Nephron (organoid): ENCODE measurements at regions not wholly inside any gene's neighbourhood (a gene's known extent, or its start where the extent isn't known, plus 50 kb on each side); places are given as distances from the start of the nearest gene placed in this dataset.

ENCODE experiments used
- H3K27ac Mint-ChIP-seq, 3 experiments: 2 replicates each; pipeline ENCODE4 v1.8.0; 2020; ENCODE audit warnings: mixed read lengths in 3 of 3, mild to moderate bottlenecking in 2 of 3, moderate library complexity in 1 of 3
- H3K27me3 Mint-ChIP-seq: 2 replicates; pipeline ENCODE4 v1.8.0; 2021; ENCODE audit warnings: low read depth, mild to moderate bottlenecking, moderate library complexity, mixed read lengths
- H3K36me3 Mint-ChIP-seq: 2 replicates; pipeline ENCODE4 v1.8.0; 2020; ENCODE audit warnings: low read depth, mixed read lengths
- H3K4me1 Mint-ChIP-seq: 2 replicates; pipeline ENCODE4 v1.8.0; 2020; ENCODE audit warnings: mixed read lengths
- H3K4me3 Mint-ChIP-seq, 3 experiments: 2 replicates each; pipeline ENCODE4 v1.8.0; 2020; ENCODE audit warnings: mild to moderate bottlenecking in 3 of 3, mixed read lengths in 3 of 3, moderate library complexity in 2 of 3
- H3K9me3 Mint-ChIP-seq: 2 replicates; pipeline ENCODE4 v1.8.0; 2020; ENCODE audit warnings: mixed read lengths
- TF ChIP-seq, protein P1 (sequence below), 3 experiments: fragments of 200-600 bp; sonication (generic); IDR thresholded peaks; one replicate each; pipeline ENCODE4 v1.5.0; 2021; ENCODE audit warnings: antibody characterized with exemption in 3 of 3; ENCODE audit not compliant: unreplicated experiment in 3 of 3

DNA sequence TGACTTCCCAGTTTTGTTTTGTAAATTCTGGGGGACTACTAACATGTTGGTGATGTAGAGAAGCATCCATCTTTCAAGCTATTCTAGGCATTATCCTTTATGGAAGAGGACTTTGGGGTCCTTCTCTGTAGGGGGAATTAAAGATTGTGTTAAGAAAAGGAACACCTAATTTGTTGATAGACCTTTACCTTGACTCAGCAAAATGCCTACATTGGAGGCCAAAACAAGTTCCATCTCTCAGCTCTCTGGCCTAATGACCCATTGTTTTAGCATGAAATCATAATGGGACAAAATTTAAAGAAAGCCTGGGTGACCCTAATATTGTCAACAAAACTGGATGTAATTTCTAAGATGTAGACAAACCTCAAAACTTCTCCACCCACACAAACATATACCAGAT lies 465.3 kb upstream of the SOX9 start:
- H3K4me1 Mint-ChIP-seq: no peaks in the 10 kb centered on the region
- H3K36me3 Mint-ChIP-seq: no peaks in the 10 kb centered on the region
- H3K4me3 Mint-ChIP-seq: no peak overlapping the region
- no peaks in the 10 kb centered on the region for H3K27me3 Mint-ChIP-seq
- H3K27ac Mint-ChIP-seq: no peak overlapping the region
- no peaks in the 10 kb centered on the region for H3K9me3 Mint-ChIP-seq
- TF ChIP-seq, protein P1, sequence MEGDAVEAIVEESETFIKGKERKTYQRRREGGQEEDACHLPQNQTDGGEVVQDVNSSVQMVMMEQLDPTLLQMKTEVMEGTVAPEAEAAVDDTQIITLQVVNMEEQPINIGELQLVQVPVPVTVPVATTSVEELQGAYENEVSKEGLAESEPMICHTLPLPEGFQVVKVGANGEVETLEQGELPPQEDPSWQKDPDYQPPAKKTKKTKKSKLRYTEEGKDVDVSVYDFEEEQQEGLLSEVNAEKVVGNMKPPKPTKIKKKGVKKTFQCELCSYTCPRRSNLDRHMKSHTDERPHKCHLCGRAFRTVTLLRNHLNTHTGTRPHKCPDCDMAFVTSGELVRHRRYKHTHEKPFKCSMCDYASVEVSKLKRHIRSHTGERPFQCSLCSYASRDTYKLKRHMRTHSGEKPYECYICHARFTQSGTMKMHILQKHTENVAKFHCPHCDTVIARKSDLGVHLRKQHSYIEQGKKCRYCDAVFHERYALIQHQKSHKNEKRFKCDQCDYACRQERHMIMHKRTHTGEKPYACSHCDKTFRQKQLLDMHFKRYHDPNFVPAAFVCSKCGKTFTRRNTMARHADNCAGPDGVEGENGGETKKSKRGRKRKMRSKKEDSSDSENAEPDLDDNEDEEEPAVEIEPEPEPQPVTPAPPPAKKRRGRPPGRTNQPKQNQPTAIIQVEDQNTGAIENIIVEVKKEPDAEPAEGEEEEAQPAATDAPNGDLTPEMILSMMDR (IDR thresholded peaks at IDR 0.05; ENCODE audit: unreplicated experiment in 3 of 3): no peak

DNA sequence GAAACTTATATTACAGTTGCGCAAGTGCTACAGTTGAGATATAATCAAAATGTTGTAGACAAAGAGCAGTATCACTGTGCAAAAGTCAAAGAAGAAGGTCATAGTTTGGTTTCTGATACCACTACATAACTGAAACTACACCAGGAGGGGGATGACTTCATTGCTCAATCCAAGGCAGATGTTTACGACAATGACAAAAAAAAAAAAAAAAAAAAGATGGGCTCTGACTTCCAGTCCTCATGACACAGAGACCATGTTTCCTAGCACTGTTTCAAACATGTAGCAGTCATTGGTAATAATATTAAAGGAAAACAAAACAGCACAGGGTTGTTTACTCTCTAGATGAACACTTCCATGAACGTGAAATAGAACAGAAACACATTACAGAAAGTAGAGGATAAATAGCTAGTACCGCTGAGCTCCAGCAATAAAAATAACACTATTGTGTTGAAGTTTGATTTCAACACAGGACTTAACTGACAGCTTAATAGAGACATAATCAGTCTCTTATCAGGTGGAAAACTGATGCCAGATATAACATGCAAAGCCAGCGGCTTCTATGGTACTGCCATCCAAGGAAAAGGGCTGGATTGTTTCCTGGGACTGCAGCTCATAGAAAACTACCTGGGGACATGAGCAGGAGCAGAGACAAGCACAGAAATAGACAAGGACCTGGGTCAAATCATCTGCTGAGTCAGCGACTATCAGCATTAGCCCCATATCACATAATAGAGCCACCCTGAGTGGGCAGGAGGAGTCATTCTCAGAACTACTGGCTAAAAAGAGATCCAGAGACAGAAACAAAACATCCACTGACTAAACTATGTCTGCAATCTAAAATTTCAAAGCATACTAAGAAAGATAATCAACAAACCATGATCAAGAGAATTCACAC lies 463.6 kb upstream of the SOX9 start:
- Mint-ChIP-seq H3K27me3 (no peaks in the 10 kb centered on the region), H3K36me3 (no peaks in the 10 kb centered on the region), H3K4me3 (no peak overlapping the region), H3K27ac (no peak overlapping the region), H3K9me3 (no peaks in the 10 kb centered on the region), H3K4me1 (no peaks in the 10 kb centered on the region)
- TF ChIP-seq, protein P1 (IDR thresholded peaks at IDR 0.05; ENCODE audit: unreplicated experiment in 3 of 3): no peak

DNA sequence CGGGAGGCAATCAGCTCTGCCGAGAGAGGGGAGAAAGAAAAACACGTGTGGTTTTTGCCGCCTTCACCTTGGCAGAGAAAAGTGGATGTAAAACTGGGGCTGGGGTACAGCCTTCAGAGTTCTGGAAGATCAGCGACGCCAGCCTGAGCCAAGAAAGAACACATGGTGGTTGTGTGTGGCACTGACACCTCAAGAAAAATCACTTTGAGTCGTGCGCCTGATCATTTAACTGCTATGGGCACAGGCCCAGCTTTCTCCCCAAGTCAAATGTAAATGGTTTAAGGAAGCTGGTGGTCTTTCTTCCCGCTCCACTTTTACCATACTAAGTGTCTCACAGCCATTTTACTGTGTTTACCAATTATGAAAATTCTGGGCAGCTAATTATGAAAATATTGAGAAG lies 461.8 kb upstream of the SOX9 start:
- Mint-ChIP-seq H3K9me3 (no peaks in the 10 kb centered on the region), H3K4me1 (no peaks in the 10 kb centered on the region), H3K27ac (no peak overlapping the region), H3K36me3 (no peaks in the 10 kb centered on the region), H3K4me3 (no peak overlapping the region), H3K27me3 (no peaks in the 10 kb centered on the region)
- TF ChIP-seq, protein P1 (IDR thresholded peaks at IDR 0.05; ENCODE audit: unreplicated experiment in 3 of 3): no peak

DNA sequence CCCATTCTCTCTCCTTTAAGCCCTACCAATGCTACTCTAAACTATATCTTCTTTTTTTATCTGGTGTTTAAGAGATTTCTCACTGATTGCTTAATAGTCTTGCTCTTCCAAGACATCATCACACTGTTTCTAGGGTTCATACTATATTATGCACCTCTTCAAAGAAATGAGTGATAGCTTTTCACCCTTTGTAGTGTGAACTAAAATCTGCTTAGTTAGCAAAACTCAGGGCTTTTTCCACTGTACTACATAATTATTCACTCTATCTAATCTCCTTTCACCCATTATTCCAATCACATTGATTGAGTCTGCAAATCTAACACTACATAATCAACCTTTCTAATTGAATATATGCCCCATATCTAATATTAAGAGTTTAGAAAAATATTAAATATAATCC lies 456.0 kb upstream of the SOX9 start:
- no peak overlapping the region for H3K4me3 Mint-ChIP-seq
- H3K27me3 Mint-ChIP-seq: no peaks in the 10 kb centered on the region
- TF ChIP-seq, protein P1 (IDR thresholded peaks at IDR 0.05; ENCODE audit: unreplicated experiment in 3 of 3): no peak
- H3K36me3 Mint-ChIP-seq: no peaks in the 10 kb centered on the region
- H3K27ac Mint-ChIP-seq: no peak overlapping the region
- H3K9me3 Mint-ChIP-seq: no peaks in the 10 kb centered on the region
- H3K4me1 Mint-ChIP-seq: no peaks in the 10 kb centered on the region

DNA sequence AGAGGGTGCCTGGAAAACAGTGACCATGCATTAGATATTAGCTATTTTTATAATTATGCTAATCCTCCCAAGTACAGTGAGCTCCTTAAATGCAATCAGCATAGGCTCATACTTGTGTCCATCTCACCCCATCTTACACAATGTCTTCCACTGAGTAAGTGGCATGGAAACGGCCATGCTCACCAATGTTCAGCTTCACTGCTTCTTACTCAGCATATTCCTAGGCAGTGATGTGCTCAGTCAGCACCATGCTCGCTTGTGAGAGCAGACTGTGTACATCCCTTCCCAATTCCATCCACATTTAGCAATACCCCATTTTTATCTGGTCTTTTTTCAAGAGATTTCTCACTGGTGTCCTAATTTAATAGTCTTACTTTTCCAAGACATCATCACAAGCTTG lies 454.8 kb upstream of the SOX9 start:
- Mint-ChIP-seq H3K4me1 (no peaks in the 10 kb centered on the region), H3K27ac (no peak overlapping the region), H3K4me3 (no peak overlapping the region), H3K36me3 (no peaks in the 10 kb centered on the region), H3K9me3 (peaks cover 2% of the 10 kb centered on the region), H3K27me3 (no peaks in the 10 kb centered on the region)
- TF ChIP-seq, protein P1 (IDR thresholded peaks at IDR 0.05; ENCODE audit: unreplicated experiment in 3 of 3): no peak

DNA sequence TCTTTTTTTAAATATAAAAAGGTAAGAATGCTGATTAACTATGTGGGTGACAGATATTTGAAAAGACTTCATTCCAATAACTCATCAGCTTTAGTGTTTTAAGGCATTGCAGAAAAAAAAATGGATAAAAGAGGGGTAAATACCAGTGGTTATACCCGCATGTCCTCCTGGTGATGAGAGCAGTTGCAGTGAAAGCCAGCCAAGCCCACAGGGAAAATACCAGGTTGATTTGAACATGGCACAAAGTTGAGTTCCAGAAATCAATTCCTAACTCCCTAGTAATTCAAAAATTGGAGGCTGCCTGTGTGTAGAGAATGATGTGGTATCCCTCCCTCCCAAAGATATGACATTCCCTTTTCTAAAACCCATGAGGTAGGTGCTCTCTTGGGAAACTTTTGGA lies 453.2 kb upstream of the SOX9 start:
- Mint-ChIP-seq H3K4me3 (no peak overlapping the region), H3K27me3 (no peaks in the 10 kb centered on the region), H3K36me3 (no peaks in the 10 kb centered on the region), H3K9me3 (peaks cover 6% of the 10 kb centered on the region), H3K4me1 (no peaks in the 10 kb centered on the region), H3K27ac (no peak overlapping the region)
- TF ChIP-seq, protein P1 (IDR thresholded peaks at IDR 0.05; ENCODE audit: unreplicated experiment in 3 of 3): no peak
